Neural cell (in vitro differentiated cells): ENCODE measurements at regions not wholly inside any gene's neighbourhood (a gene's known extent, or its start where the extent isn't known, plus 50 kb on each side); places are given as distances from the start of the nearest gene placed in this dataset.

Experiments used
- CTCF ChIP-seq: fragments of 450-650 bp; IDR thresholded peaks from 2 replicates; pipeline ENCODE4 v1.5.1; 2014; ENCODE audit warnings: antibody characterized with exemption, mild to moderate bottlenecking, moderate library complexity; ENCODE audit not compliant: poor library complexity, severe bottlenecking
- EP300 ChIP-seq: fragments of 450-650 bp; conservative IDR thresholded peaks from 2 replicates; pipeline ENCODE4 v1.6.1; 2014; ENCODE audit warnings: antibody characterized with exemption, mild to moderate bottlenecking, moderate library complexity; ENCODE audit not compliant: poor library complexity, severe bottlenecking
- POLR2AphosphoS5 ChIP-seq: IDR thresholded peaks from 2 replicates; pipeline ENCODE4 v1.6.1; 2012
- TAF1 ChIP-seq: IDR thresholded peaks from 2 replicates; pipeline ENCODE4 v1.6.1; 2012; ENCODE audit warnings: low read depth

- TF ChIP-seq EP300 (no peak), CTCF (no peak), TAF1 (no peak), POLR2AphosphoS5 (no peak)
Measured at GRCh38 chr10:83333566-83333965, 805.7 kb upstream of the GHITM start.
